HPDE6-E6E7 (cell line): ENCODE measurements at regions not wholly inside any gene's neighbourhood (a gene's known extent, or its start where the extent isn't known, plus 50 kb on each side); places are given as distances from the start of the nearest gene placed in this dataset.

Source experiments
- DNase-seq: peaks from one replicate; pipeline ENCODE4 v3.0.0; 2011; ENCODE audit warnings: missing footprints; ENCODE audit errors: extremely low spot score

GRCh38 chr2:217749008-217749407 is 253.8 kb downstream of the TNS1 start:
- no peak for DNase-seq

GRCh38 chr2:217746808-217747207 is 256.0 kb downstream of the TNS1 start:
- no peak for DNase-seq

GRCh38 chr2:217743966-217744761 is 258.6 kb downstream of the TNS1 start:
- DNase-seq = no peak

- no peak for DNase-seq
Measured at GRCh38 chr2:217743407-217743806, 259.4 kb downstream of the TNS1 start.

- no peak for DNase-seq
Measured at GRCh38 chr2:217742841-217743240, 260.0 kb downstream of the TNS1 start.

GRCh38 chr2:217742276-217742675 is 260.5 kb downstream of the TNS1 start:
- no peak for DNase-seq

- DNase-seq = no peak
Measured at GRCh38 chr2:217741381-217741955, 261.3 kb downstream of the TNS1 start.

- no peak for DNase-seq
Measured at GRCh38 chr2:217740756-217741155, 262.0 kb downstream of the TNS1 start.

- DNase-seq = no peak
Measured at GRCh38 chr2:217740178-217740577, 262.6 kb downstream of the TNS1 start.

GRCh38 chr2:217739741-217740140 is 263.1 kb downstream of the TNS1 start:
- no peak for DNase-seq

GRCh38 chr2:217738061-217738460 is 264.7 kb downstream of the TNS1 start:
- DNase-seq = no peak

- no peak for DNase-seq
Measured at GRCh38 chr2:217736776-217737550, 265.8 kb downstream of the TNS1 start.

- DNase-seq = no peak
Measured at GRCh38 chr2:217735899-217736298, 266.9 kb downstream of the TNS1 start.

GRCh38 chr2:217735034-217735433 is 267.8 kb downstream of the TNS1 start:
- no peak for DNase-seq

- DNase-seq = no peak
Measured at GRCh38 chr2:217733461-217733860, 269.3 kb downstream of the TNS1 start.

GRCh38 chr2:217732992-217733391 is 269.8 kb downstream of the TNS1 start:
- DNase-seq = no peak

GRCh38 chr2:217731805-217732204 is 271.0 kb downstream of the TNS1 start:
- DNase-seq = no peak

- DNase-seq = no peak
Measured at GRCh38 chr2:217729421-217730053, 273.3 kb downstream of the TNS1 start.

GRCh38 chr2:217727801-217728200 is 275.0 kb downstream of the TNS1 start:
- no peak for DNase-seq

- no peak for DNase-seq
Measured at GRCh38 chr2:217725409-217725808, 277.4 kb downstream of the TNS1 start.

- no peak for DNase-seq
Measured at GRCh38 chr2:217724471-217724870, 278.3 kb downstream of the TNS1 start.

GRCh38 chr2:217723981-217724380 is 278.8 kb downstream of the TNS1 start:
- no peak for DNase-seq
